Ammon's horn (tissue), 1 donor: ENCODE measurements at regions not wholly inside any gene's neighbourhood (a gene's known extent, or its start where the extent isn't known, plus 50 kb on each side); places are given as distances from the start of the nearest gene placed in this dataset.
"Not testable (repeated sequence)": the region's sequence is repeated elsewhere in the genome, so short reads cannot be mapped to it uniquely, and the experiment has no call there.

Source experiments
- DNase-seq: peaks from one replicate; pipeline ENCODE4 v3.0.0-alpha.2; 2016; ENCODE audit warnings: low spot score

- DNase-seq: no peak
These were observed 492.1 kb upstream of the SLC39A10 start for GRCh38 chr2:195164930-195165329.

DNA sequence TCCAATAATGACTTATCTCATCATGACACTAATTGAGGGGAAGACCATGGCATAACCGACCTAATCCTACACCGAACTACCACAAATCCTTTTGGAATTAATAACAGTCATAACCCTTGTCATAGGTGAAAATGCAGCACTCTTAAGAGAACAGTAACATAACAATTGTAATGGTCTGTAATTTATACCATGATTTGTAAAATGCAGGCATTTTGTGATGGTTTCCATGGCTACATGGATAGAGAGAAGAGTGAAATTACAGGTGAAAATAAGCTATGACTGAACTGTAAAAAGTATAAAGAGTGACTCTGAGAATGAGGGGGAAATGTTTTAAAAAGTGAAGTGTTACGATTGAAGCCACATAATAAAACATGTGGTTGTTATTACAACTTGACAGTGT lies 494.1 kb upstream of the SLC39A10 start:
- DNase-seq: no peak

GRCh38 chr2:195162194-195162593 lies 494.8 kb upstream of the SLC39A10 start:
- no peak for DNase-seq

- DNase-seq: no peak
These were observed 496.1 kb upstream of the SLC39A10 start for GRCh38 chr2:195160963-195161362.

DNA sequence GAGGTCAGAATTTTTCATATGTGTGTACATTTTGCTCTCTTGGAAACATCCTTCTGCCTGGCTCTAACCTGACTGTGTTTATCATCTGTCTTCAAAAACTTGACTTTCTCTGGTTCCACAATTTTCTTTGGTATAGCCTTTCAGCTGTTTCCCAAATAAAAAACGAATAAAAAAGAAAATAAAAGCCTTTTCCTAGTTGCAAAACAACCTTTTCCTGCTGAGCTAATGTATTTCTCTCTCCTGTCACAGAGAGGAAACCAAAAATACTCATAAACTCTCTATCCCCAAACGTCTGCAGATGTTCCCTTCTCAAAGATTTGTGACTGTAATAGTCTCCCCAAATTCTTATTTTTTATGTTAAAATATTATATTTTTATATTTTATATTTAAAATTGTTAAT lies 505.3 kb upstream of the SLC39A10 start:
- DNase-seq: no peak

DNA sequence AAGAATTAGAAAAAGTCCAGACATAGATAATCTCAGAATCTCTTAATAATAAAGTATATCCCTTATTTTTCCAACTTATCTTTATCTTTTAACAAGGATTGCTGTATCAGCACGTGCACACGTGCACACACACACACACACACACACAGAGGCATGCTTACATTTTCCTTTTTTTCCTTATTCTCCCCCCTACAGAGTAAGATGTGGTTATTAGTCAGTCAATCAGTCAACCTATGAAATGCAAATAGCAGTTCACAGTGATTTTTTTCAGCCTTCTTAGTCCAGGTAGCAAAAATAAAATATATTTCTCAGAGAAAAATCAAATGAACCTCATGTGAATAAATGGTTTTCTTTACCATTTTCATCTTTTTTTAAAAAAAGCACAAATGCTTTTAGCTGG lies 506.2 kb upstream of the SLC39A10 start:
- no peak for DNase-seq

- DNase-seq: no peak
These were observed 509.0 kb upstream of the SLC39A10 start for GRCh38 chr2:195148004-195148403.

DNA sequence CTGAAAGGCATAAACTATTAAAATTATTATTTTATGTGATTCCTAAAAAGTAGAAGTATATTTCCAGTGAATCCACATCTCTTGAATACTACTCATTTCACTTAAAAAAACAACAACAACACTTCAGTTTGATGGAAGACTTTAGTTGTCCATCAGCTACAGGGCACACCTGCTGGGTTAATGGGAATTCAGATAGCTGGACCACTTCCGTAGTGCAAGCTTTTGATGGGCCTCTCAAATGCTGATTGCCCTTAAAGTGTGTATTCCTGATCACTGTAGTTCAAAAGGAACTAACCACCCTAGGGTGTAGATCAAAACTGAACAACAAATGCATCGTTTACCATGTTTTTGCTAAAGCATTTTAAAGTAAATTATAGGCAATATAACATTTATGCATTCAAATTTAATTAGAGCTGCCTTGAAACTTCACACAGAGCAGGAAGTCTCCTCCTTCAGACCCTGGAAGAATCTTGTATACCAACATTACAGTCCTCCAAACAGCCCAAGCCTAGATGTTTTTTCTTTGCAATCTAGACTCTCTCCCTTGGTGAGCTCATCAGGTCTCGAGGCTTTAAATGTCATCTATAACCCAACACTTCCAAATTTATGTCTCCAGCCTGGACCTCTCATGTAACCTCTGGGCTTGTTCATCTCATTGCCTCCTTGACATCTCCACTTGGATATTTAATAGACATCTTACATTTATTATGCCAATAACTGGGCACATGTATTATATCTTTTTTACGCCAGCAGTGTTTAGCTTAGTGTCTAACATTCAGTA lies 510.1 kb upstream of the SLC39A10 start:
- no peak for DNase-seq

DNA sequence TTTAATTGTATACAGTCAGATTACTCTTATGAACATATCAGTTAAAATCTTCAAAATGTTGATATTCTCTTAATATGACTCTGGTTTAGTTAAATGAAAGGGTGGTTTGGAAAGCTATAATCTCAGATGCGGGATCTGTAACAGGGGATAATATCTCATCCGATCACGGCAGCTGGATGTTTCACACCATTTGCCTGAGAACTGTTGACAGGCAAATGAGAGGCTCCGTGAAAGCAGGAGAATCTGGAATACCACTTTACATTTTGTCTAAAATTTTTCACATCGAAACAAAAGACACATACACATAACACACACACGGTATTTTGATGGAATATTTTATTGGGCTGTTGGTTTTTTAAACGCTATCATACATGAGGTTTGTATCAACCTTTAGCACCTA lies 518.6 kb upstream of the SLC39A10 start:
- DNase-seq: no peak

DNA sequence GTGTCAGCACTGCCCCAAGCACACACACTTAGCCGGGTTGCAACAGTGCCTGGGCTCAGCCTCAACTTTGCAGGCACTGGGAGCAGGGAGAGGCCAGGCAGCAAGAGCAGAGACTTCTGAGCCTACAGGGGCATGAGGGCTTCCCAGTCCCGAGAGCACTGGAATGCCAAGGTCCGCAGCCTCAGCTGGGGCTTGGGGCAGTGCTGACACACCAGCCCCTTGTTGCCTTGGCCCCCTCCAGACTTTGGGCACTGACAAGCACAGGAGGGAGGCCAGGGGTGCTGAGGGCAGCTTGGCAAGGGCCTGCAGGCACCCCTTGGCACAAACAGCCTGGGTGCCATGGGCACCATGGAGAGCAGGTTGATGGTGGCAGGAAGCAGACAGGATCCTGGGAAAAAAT lies 531.1 kb upstream of the SLC39A10 start:
- DNase-seq: not testable (repeated sequence)

- DNase-seq: no peak
These were observed 532.5 kb upstream of the SLC39A10 start for GRCh38 chr2:195124391-195125079.

GRCh38 chr2:195122653-195123052 lies 534.4 kb upstream of the SLC39A10 start:
- DNase-seq: no peak

GRCh38 chr2:195121341-195121740 lies 535.7 kb upstream of the SLC39A10 start:
- DNase-seq: no peak

GRCh38 chr2:195119231-195119630 lies 537.8 kb upstream of the SLC39A10 start:
- no peak for DNase-seq

DNA sequence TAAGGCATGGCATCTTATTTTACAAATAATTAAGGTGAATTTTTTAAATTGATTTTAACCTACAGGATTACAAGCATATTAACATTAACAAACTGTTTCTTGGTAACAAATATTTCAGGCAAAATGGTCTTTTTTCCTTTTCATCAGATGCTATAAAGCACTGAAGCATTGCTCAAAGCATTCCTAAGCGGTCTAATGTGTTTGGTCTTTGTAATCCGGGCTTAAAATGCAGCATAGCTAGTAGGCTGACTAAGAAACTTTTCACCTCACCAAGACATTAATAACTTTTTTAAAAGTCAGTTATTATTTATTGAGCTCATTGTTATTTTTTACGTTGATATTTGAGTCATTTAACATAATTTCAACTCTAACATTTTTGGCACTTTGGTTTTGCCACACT lies 538.8 kb upstream of the SLC39A10 start:
- no peak for DNase-seq

- DNase-seq: no peak
These were observed 540.0 kb upstream of the SLC39A10 start for GRCh38 chr2:195117011-195117410.

GRCh38 chr2:195115738-195116137 lies 541.3 kb upstream of the SLC39A10 start:
- DNase-seq: no peak

- DNase-seq: no peak
These were observed 548.8 kb upstream of the SLC39A10 start for GRCh38 chr2:195108182-195108581.

GRCh38 chr2:195106681-195107380 lies 550.2 kb upstream of the SLC39A10 start:
- DNase-seq: peak; percentile 38

- DNase-seq: no peak
These were observed 551.4 kb upstream of the SLC39A10 start for GRCh38 chr2:195105581-195105980.

DNA sequence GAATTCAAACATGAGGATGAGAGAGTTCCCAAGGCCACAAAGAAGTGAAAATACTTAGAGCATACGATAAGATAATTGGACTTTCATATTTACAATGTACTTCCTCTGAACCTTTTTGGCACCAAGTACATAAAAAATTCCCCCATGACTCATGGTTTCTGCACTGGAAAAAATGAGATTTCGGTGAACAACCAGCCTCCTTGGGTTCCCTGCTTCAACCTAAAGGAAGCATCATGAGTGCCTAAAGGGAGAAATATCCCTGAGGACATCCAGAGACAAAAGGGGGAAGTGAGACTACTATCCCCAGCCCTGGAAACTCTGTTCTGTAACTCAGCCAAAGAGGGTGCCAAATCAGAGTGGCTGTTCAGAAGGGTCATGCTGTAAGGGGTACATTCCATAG lies 562.7 kb upstream of the SLC39A10 start:
- DNase-seq: no peak

- DNase-seq: no peak
These were observed 564.7 kb upstream of the SLC39A10 start for GRCh38 chr2:195092341-195092740.

- DNase-seq: not testable (repeated sequence)
These were observed 584.2 kb upstream of the SLC39A10 start for GRCh38 chr2:195072806-195073205.
